ENCODE measurements at regions not wholly inside any gene's neighbourhood (a gene's known extent, or its start where the extent isn't known, plus 50 kb on each side); places are given as distances from the start of the nearest gene placed in this dataset.

DNA sequence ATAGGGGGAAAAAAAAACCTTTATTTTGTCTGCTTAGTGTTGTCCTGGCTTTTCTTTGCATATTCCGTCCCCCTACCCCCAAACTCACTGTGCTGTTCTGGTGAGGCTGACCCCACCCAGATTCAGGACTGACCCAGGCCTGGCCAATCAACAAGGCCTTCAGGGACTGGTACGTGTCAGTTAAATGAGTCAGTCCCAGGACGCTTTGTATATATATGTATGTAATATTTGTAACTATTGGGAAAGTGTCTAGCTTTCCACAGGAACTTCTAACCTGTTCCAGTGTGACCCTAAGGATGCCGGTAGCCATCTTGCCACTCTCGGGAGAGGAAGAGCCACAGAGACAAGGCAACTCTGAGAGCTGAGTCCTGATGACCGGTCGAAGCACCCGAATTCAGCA lies 107.4 kb downstream of the VCPKMT start:
- TF ChIP-seq, protein P1, sequence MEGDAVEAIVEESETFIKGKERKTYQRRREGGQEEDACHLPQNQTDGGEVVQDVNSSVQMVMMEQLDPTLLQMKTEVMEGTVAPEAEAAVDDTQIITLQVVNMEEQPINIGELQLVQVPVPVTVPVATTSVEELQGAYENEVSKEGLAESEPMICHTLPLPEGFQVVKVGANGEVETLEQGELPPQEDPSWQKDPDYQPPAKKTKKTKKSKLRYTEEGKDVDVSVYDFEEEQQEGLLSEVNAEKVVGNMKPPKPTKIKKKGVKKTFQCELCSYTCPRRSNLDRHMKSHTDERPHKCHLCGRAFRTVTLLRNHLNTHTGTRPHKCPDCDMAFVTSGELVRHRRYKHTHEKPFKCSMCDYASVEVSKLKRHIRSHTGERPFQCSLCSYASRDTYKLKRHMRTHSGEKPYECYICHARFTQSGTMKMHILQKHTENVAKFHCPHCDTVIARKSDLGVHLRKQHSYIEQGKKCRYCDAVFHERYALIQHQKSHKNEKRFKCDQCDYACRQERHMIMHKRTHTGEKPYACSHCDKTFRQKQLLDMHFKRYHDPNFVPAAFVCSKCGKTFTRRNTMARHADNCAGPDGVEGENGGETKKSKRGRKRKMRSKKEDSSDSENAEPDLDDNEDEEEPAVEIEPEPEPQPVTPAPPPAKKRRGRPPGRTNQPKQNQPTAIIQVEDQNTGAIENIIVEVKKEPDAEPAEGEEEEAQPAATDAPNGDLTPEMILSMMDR (IDR thresholded peaks at IDR 0.05 in 4 of 5, conservative IDR thresholded peaks at IDR 0.05 in 1 of 5) = no peak
- TF ChIP-seq POLR2A (IDR thresholded peaks at IDR 0.05) = no peak

Data from gastrocnemius medialis (tissue), 4 donors.